HepG2 (cell line): ENCODE measurements at regions not wholly inside any gene's neighbourhood (a gene's known extent, or its start where the extent isn't known, plus 50 kb on each side); places are given as distances from the start of the nearest gene placed in this dataset.

ENCODE experiments used
- ATAC-seq: fragments of 200-7000 bp; cut with Tn5 transposase; 3 replicates; pipeline ENCODE4 v1.9.1; 2020; ENCODE audit warnings: mild to moderate bottlenecking, moderate library complexity
- BruUV-seq: library from RNA; stranded (reverse); fragments of 400-500 nt; replicated peaks from 2 replicates; lab custom pipeline; 2021; lab: Mats Ljungman, UMichigan
- CTCF ChIA-PET: fragments of 300-600 bp; formaldehyde crosslinking; extraction: SDS; loops from one replicate; lab custom pipeline; 2021; ENCODE audit warnings: low total read pairs, inconsistent platforms, low intra/inter-chr PET ratio; lab: Yijun Ruan, JAX
- POLR2A ChIA-PET: fragments of 350-600 bp; sonication (Branson Sonifier 250); formaldehyde crosslinking; loops from one replicate; lab custom pipeline; 2020; ENCODE audit warnings: antibody characterized with exemption, inconsistent platforms; lab: Yijun Ruan, JAX
- DNase-seq: peaks from one replicate; pipeline ENCODE4 v3.0.0-alpha.2; 2015; ENCODE audit warnings: low spot score
- FAIRE-seq: peaks from 3 replicates; lab custom pipeline; 2011; peaks lifted over from hg19 to GRCh38; lab: Jason Lieb, UNC
- H2AFZ ChIP-seq: one replicate; pipeline ENCODE4 v1.6.1; 2011; ENCODE audit warnings: low read length, inconsistent platforms
- H3K27ac ChIP-seq: fragments of 300-600 bp; 3 replicates; pipeline ENCODE4 v1.8.0; 2011; ENCODE audit warnings: mixed run types, mild to moderate bottlenecking, mixed read lengths, low read length, inconsistent platforms; ENCODE audit not compliant: insufficient read depth; ENCODE audit errors: extremely low read length
- H3K27me3 ChIP-seq, 2 experiments: fragments of 200-600 bp in 1 of 2; 2 replicates in 1 of 2; 3 replicates in 1 of 2; pipeline versions ENCODE4 v1.6.0 to v1.8.0; 2011; ENCODE audit warnings: low read length in 2 of 2, mild to moderate bottlenecking in 2 of 2, moderate library complexity in 2 of 2, inconsistent platforms in 1 of 2; ENCODE audit not compliant: insufficient read depth in 2 of 2, control insufficient read depth in 1 of 2
- H3K36me3 ChIP-seq, 2 experiments: fragments of 200-600 bp in 1 of 2; replicated peaks in 1 of 2; 2 replicates in 1 of 2; 3 replicates in 1 of 2; pipeline versions ENCODE4 v1.5.1 to v1.8.0; 2011; ENCODE audit warnings: low read length in 2 of 2, inconsistent platforms in 1 of 2; ENCODE audit not compliant: insufficient read depth in 2 of 2, control insufficient read depth in 1 of 2
- H3K4me1 ChIP-seq: 2 replicates; pipeline ENCODE4 v1.5.1; 2012; ENCODE audit warnings: low read length, inconsistent platforms; ENCODE audit not compliant: insufficient read depth
- H3K4me2 ChIP-seq: 2 replicates; pipeline ENCODE4 v1.6.0; 2011; ENCODE audit warnings: low read depth, low read length, inconsistent platforms
- H3K4me3 ChIP-seq, 3 experiments: fragments of 200-600 bp in 1 of 3; sonication (generic), shearing (Covaris generic) in 1 of 3; replicated peaks in 1 of 3; 2 replicates each; pipeline ENCODE4 v1.5.1; 2011 to 2016; ENCODE audit warnings: low read length in 3 of 3, inconsistent platforms in 2 of 3, low read depth in 2 of 3, mild to moderate bottlenecking in 2 of 3, control low read depth in 1 of 3, mixed read lengths in 1 of 3; ENCODE audit not compliant: insufficient read depth in 1 of 3
- H3K79me2 ChIP-seq: one replicate; pipeline ENCODE4 v1.6.1; 2011; ENCODE audit warnings: low read length, inconsistent platforms; ENCODE audit not compliant: insufficient read depth
- H3K9ac ChIP-seq: 2 replicates; pipeline ENCODE4 v1.6.0; 2011; ENCODE audit warnings: mild to moderate bottlenecking, low read depth, low read length, inconsistent platforms; ENCODE audit not compliant: insufficient read depth
- H3K9me3 ChIP-seq: 2 replicates; pipeline ENCODE4 v1.5.1; 2012; ENCODE audit warnings: mild to moderate bottlenecking, low read length
- H4K20me1 ChIP-seq: 2 replicates; pipeline ENCODE4 v1.6.0; 2011; ENCODE audit warnings: inconsistent platforms, mild to moderate bottlenecking, low read length, moderate library complexity; ENCODE audit not compliant: insufficient read depth
- ELF1 ChIP-seq: sonication (generic); formaldehyde crosslinking; IDR thresholded peaks from 2 replicates; pipeline ENCODE4 v1.4.0; 2020; ENCODE audit warnings: missing genetic modification reagents
- ETV5 ChIP-seq: IDR thresholded peaks from 2 replicates; pipeline ENCODE4 v1.6.1; 2018; ENCODE audit warnings: missing biosample characterization, missing genetic modification reagents, inconsistent platforms, borderline replicate concordance
- ISL2 ChIP-seq: sonication (generic); formaldehyde crosslinking; IDR thresholded peaks from 2 replicates; pipeline ENCODE4 v1.5.0; 2020; ENCODE audit warnings: missing genetic modification reagents
- KAT2B ChIP-seq: fragments of 150-350 bp; IDR thresholded peaks from 2 replicates; pipeline ENCODE4 v1.6.1; 2014; ENCODE audit warnings: low read depth, low read length, borderline replicate concordance
- PATZ1 ChIP-seq: sonication (generic); formaldehyde crosslinking; IDR thresholded peaks from 2 replicates; pipeline ENCODE4 v1.4.0; 2020; ENCODE audit warnings: missing genetic modification reagents
- PCBP2 ChIP-seq: fragments of 200-400 bp; formaldehyde crosslinking; optimal IDR thresholded peaks from 2 replicates; pipeline ENCODE3; 2018; ENCODE audit warnings: low read length, low read depth; ENCODE audit not compliant: poor library complexity, severe bottlenecking
- RFX3 ChIP-seq: IDR thresholded peaks from 2 replicates; pipeline ENCODE4 v1.6.1; 2016; ENCODE audit warnings: missing biosample characterization, missing genetic modification reagents
- RFXAP ChIP-seq: sonication (generic); formaldehyde crosslinking; IDR thresholded peaks from 2 replicates; pipeline ENCODE4 v1.4.0; 2020; ENCODE audit warnings: missing genetic modification reagents, borderline replicate concordance
- SIX1 ChIP-seq: sonication (generic); formaldehyde crosslinking; IDR thresholded peaks from 2 replicates; pipeline ENCODE4 v1.4.0; 2020; ENCODE audit warnings: missing genetic modification reagents, borderline replicate concordance
- SOX5 ChIP-seq: IDR thresholded peaks from 2 replicates; pipeline ENCODE4 v1.6.1; 2016; ENCODE audit warnings: borderline replicate concordance
- SSRP1 ChIP-seq: IDR thresholded peaks from 2 replicates; pipeline ENCODE4 v1.6.1; 2016; ENCODE audit warnings: control low read depth
- ZNF124 ChIP-seq: sonication (generic); formaldehyde crosslinking; IDR thresholded peaks from 2 replicates; pipeline ENCODE4 v1.4.0; 2020; ENCODE audit warnings: missing genetic modification reagents
- ZNF383 ChIP-seq: sonication (generic); formaldehyde crosslinking; IDR thresholded peaks from 2 replicates; pipeline ENCODE4 v1.4.0; 2020; ENCODE audit warnings: missing genetic modification reagents, mild to moderate bottlenecking, borderline replicate concordance
- ZNF567 ChIP-seq: sonication (generic); formaldehyde crosslinking; IDR thresholded peaks from 2 replicates; pipeline ENCODE4 v1.8.1; 2023; ENCODE audit warnings: mild to moderate bottlenecking, missing genetic modification reagents, borderline replicate concordance
- ZNF616 ChIP-seq: sonication (generic); formaldehyde crosslinking; IDR thresholded peaks from 2 replicates; pipeline ENCODE4 v1.5.0; 2020; ENCODE audit warnings: low read depth, mild to moderate bottlenecking, missing genetic modification reagents
- WGBS: methylation state at CpG from one replicate; pipeline ENCODE4 v1.1.6; 2017; ENCODE audit warnings: low lambda C conversion rate; 5-methylcytosine and 5-hydroxymethylcytosine counted together
- in situ Hi-C: cut with HindIII; loops from 2 replicates; pipeline ENCODE4 v1.10.0; 2017; ENCODE audit warnings: low pct_unique_long_range_greater_than_20kb; ENCODE audit not compliant: extremely low pct_ligation_motif_present
- intact Hi-C: fragments of 100-400 bp; cut with micrococcal nuclease; formaldehyde crosslinking; loops from one replicate; pipeline ENCODE4 v1.10.0; 2022; ENCODE audit not compliant: unreplicated experiment
- TF ChIP-seq, protein P1 (sequence below): IDR thresholded peaks from 2 replicates; pipeline ENCODE4 v1.6.1; 2016
- TF ChIP-seq, protein P2 (sequence below): sonication (generic); formaldehyde crosslinking; IDR thresholded peaks from 2 replicates; pipeline ENCODE4 v1.4.0; 2020; ENCODE audit warnings: mild to moderate bottlenecking, low read depth, missing genetic modification reagents
- TF ChIP-seq, protein P3 (sequence below): sonication (generic); formaldehyde crosslinking; IDR thresholded peaks from 2 replicates; pipeline ENCODE4 v1.5.1; 2020; ENCODE audit warnings: missing genetic modification reagents, mild to moderate bottlenecking, borderline replicate concordance
- TF ChIP-seq, protein P4 (sequence below): sonication (generic); formaldehyde crosslinking; IDR thresholded peaks from 2 replicates; pipeline ENCODE4 v1.5.0; 2020; ENCODE audit warnings: missing genetic modification reagents, mild to moderate bottlenecking, borderline replicate concordance

GRCh38 chr13:22090106-22090505 lies 419.2 kb downstream of the FGF9 start:
- no peak overlapping the region for H2AFZ ChIP-seq
- intact Hi-C loops = no loop called here
- no peak overlapping the region for H3K27ac ChIP-seq
- no peaks in the 10 kb centered on the region for H3K27me3 ChIP-seq
- 3% methylated on average over 4 of the region's 4 CpGs for WGBS
- no peak overlapping the region for H3K9ac ChIP-seq
- DNase-seq (no peak), ATAC-seq (no peak), FAIRE-seq (no peak)
- H3K36me3 ChIP-seq = no peaks in the 10 kb centered on the region
- H3K79me2 ChIP-seq = no peaks in the 10 kb centered on the region
- in situ Hi-C loops = no loop called here
- BruUV-seq = no TSS peak
- H3K4me2 ChIP-seq = no peak overlapping the region
- H3K9me3 ChIP-seq = no peaks in the 10 kb centered on the region
- H3K4me3 ChIP-seq = no peak overlapping the region
- no peaks in the 10 kb centered on the region for H3K4me1 ChIP-seq
- H4K20me1 ChIP-seq = no peaks in the 10 kb centered on the region
- ChIA-PET POLR2A (no interaction called here), CTCF (no interaction called here)
- TF ChIP-seq SOX5 (CRISPR knock-in tag) = no peak
- no peak for TF ChIP-seq PCBP2
- TF ChIP-seq ZNF616 = no peak
- TF ChIP-seq, protein P1, sequence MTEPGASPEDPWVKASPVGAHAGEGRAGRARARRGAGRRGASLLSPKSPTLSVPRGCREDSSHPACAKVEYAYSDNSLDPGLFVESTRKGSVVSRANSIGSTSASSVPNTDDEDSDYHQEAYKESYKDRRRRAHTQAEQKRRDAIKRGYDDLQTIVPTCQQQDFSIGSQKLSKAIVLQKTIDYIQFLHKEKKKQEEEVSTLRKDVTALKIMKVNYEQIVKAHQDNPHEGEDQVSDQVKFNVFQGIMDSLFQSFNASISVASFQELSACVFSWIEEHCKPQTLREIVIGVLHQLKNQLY (CRISPR knock-in tag) = no peak
- TF ChIP-seq PATZ1 (CRISPR knock-in tag) = no peak
- TF ChIP-seq, protein P2, sequence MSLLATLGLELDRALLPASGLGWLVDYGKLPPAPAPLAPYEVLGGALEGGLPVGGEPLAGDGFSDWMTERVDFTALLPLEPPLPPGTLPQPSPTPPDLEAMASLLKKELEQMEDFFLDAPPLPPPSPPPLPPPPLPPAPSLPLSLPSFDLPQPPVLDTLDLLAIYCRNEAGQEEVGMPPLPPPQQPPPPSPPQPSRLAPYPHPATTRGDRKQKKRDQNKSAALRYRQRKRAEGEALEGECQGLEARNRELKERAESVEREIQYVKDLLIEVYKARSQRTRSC = no peak
- TF ChIP-seq ELF1 (CRISPR knock-in tag) = no peak
- no peak for TF ChIP-seq ETV5
- TF ChIP-seq, protein P3, sequence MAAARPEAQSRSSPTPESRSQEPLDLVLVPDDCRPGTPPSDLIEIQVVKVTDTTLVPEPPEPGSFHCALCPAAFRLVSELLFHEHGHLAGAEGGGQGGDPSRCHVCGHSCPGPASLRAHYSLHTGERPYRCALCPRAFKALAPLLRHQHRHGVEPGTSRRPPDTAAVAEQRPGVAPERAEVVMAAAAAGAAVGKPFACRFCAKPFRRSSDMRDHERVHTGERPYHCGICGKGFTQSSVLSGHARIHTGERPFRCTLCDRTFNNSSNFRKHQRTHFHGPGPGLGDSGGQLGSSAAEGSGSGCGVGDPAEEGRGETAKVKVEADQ = no peak
- TF ChIP-seq KAT2B = no peak
- TF ChIP-seq RFX3 (CRISPR knock-in tag) = no peak
- no peak for TF ChIP-seq SIX1 (CRISPR knock-in tag)
- TF ChIP-seq ISL2 = no peak
- TF ChIP-seq, protein P4, sequence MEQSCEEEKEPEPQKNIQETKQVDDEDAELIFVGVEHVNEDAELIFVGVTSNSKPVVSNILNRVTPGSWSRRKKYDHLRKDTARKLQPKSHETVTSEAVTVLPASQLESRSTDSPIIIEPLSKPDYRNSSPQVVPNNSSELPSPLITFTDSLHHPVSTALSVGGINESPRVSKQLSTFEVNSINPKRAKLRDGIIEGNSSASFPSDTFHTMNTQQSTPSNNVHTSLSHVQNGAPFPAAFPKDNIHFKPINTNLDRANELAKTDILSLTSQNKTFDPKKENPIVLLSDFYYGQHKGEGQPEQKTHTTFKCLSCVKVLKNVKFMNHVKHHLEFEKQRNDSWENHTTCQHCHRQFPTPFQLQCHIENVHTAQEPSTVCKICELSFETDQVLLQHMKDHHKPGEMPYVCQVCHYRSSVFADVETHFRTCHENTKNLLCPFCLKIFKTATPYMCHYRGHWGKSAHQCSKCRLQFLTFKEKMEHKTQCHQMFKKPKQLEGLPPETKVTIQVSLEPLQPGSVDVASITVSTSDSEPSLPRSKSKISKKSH (CRISPR knock-in tag) = no peak
- TF ChIP-seq RFXAP (CRISPR knock-in tag) = no peak
- no peak for TF ChIP-seq ZNF124 (CRISPR knock-in tag)
- no peak for TF ChIP-seq ZNF567 (CRISPR knock-in tag)
- TF ChIP-seq ZNF383 = no peak
- TF ChIP-seq SSRP1 (CRISPR knock-in tag) = no peak
